Keratinocyte (primary cell): ENCODE measurements at regions not wholly inside any gene's neighbourhood (a gene's known extent, or its start where the extent isn't known, plus 50 kb on each side); places are given as distances from the start of the nearest gene placed in this dataset.

Source experiments
- DNase-seq: peaks from one replicate; pipeline ENCODE4 v3.0.0-alpha.2; 2011; ENCODE audit warnings: low read depth, missing footprints, low spot score
- FAIRE-seq: peaks from 2 replicates; lab custom pipeline; 2011; peaks lifted over from hg19 to GRCh38; lab: Jason Lieb, UNC
- H2AFZ ChIP-seq: 2 replicates; pipeline ENCODE4 v1.6.0; 2012; ENCODE audit warnings: low read length, control low read depth, inconsistent platforms; ENCODE audit not compliant: control insufficient read depth
- H3K27ac ChIP-seq: 2 replicates; pipeline ENCODE4 v1.5.1; 2011; ENCODE audit warnings: low read length; ENCODE audit not compliant: control insufficient read depth, insufficient read depth
- H3K27me3 ChIP-seq: 3 replicates; pipeline ENCODE4 v1.6.0; 2011; ENCODE audit warnings: low read length; ENCODE audit not compliant: control insufficient read depth, insufficient read depth; ENCODE audit errors: extremely low read depth
- H3K36me3 ChIP-seq, 2 experiments: 2 replicates in 1 of 2; 3 replicates in 1 of 2; pipeline ENCODE4 v1.5.1; 2011; ENCODE audit warnings: low read length in 2 of 2, mild to moderate bottlenecking in 1 of 2; ENCODE audit not compliant: control insufficient read depth in 2 of 2, insufficient read depth in 2 of 2; ENCODE audit errors: extremely low read depth in 1 of 2
- H3K4me1 ChIP-seq: 3 replicates; pipeline ENCODE4 v1.5.1; 2011; ENCODE audit warnings: low read length; ENCODE audit not compliant: control insufficient read depth, insufficient read depth; ENCODE audit errors: extremely low read depth
- H3K4me2 ChIP-seq: 3 replicates; pipeline ENCODE4 v1.6.0; 2011; ENCODE audit warnings: low read depth, low read length; ENCODE audit not compliant: control insufficient read depth, insufficient read depth; ENCODE audit errors: extremely low read depth
- H3K4me3 ChIP-seq, 3 experiments: fragments of 200-600 bp in 1 of 3; sonication (generic) in 1 of 3; 2 replicates in 2 of 3; 3 replicates in 1 of 3; pipeline ENCODE4 v1.5.1; 2011 to 2016; ENCODE audit warnings: low read length in 3 of 3, mild to moderate bottlenecking in 3 of 3, control low read depth in 2 of 3, inconsistent platforms in 1 of 3, low read depth in 1 of 3, mixed read lengths in 1 of 3, mixed run types in 1 of 3, moderate library complexity in 1 of 3; ENCODE audit not compliant: control insufficient read depth in 2 of 3, insufficient read depth in 2 of 3; ENCODE audit errors: extremely low read depth in 1 of 3
- H3K79me2 ChIP-seq: 2 replicates; pipeline ENCODE4 v1.6.0; 2012; ENCODE audit warnings: low read length; ENCODE audit not compliant: control insufficient read depth, insufficient read depth
- H3K9ac ChIP-seq: 3 replicates; pipeline ENCODE4 v1.6.0; 2011; ENCODE audit warnings: low read length; ENCODE audit not compliant: control insufficient read depth, insufficient read depth; ENCODE audit errors: extremely low read depth
- H3K9me1 ChIP-seq: 3 replicates; pipeline ENCODE4 v1.6.0; 2011; ENCODE audit warnings: low read length; ENCODE audit not compliant: control insufficient read depth, insufficient read depth; ENCODE audit errors: extremely low read depth
- H3K9me3 ChIP-seq: 2 replicates; pipeline ENCODE4 v1.5.1; 2012; ENCODE audit warnings: low read depth, low read length; ENCODE audit not compliant: control insufficient read depth
- H4K20me1 ChIP-seq: 3 replicates; pipeline ENCODE4 v1.6.0; 2011; ENCODE audit warnings: low read length; ENCODE audit not compliant: control insufficient read depth, insufficient read depth; ENCODE audit errors: extremely low read depth
- EZH2 ChIP-seq: IDR thresholded peaks from one replicate; pipeline ENCODE4 v1.6.1; 2012; ENCODE audit warnings: inconsistent platforms, mild to moderate bottlenecking, low read length, moderate library complexity
- dilution Hi-C: fragments of 300-500 bp; cut with MboI; formaldehyde crosslinking; loops from one replicate; pipeline ENCODE4 v1.7.0; 2020; ENCODE audit warnings: low sequenced_read_pairs; ENCODE audit not compliant: extremely low pct_ligation_motif_present
- TF ChIP-seq, protein P1 (sequence below), 3 experiments: IDR thresholded peaks in 1 of 3; conservative IDR thresholded peaks in 1 of 3; optimal IDR thresholded peaks in 1 of 3; 2 replicates in 2 of 3; 3 replicates in 1 of 3; pipeline versions ENCODE3 to v1.5.1; 2011; ENCODE audit warnings: low read length in 3 of 3, mild to moderate bottlenecking in 3 of 3, moderate library complexity in 2 of 3, control low read depth in 1 of 3, inconsistent platforms in 1 of 3; ENCODE audit not compliant: insufficient read depth in 2 of 3; ENCODE audit errors: extremely low read depth in 1 of 3

GRCh38 chr3:19595884-19596283 lies 338.1 kb downstream of the EFHB start:
- no peaks in the 10 kb centered on the region for H3K36me3 ChIP-seq
- dilution Hi-C loops: no loop called here
- no peak overlapping the region for H3K27ac ChIP-seq
- H2AFZ ChIP-seq: no peak overlapping the region
- H3K9me3 ChIP-seq: no peaks in the 10 kb centered on the region
- TF ChIP-seq, protein P1, sequence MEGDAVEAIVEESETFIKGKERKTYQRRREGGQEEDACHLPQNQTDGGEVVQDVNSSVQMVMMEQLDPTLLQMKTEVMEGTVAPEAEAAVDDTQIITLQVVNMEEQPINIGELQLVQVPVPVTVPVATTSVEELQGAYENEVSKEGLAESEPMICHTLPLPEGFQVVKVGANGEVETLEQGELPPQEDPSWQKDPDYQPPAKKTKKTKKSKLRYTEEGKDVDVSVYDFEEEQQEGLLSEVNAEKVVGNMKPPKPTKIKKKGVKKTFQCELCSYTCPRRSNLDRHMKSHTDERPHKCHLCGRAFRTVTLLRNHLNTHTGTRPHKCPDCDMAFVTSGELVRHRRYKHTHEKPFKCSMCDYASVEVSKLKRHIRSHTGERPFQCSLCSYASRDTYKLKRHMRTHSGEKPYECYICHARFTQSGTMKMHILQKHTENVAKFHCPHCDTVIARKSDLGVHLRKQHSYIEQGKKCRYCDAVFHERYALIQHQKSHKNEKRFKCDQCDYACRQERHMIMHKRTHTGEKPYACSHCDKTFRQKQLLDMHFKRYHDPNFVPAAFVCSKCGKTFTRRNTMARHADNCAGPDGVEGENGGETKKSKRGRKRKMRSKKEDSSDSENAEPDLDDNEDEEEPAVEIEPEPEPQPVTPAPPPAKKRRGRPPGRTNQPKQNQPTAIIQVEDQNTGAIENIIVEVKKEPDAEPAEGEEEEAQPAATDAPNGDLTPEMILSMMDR (optimal IDR thresholded peaks at IDR 0.05 in 1 of 3, IDR thresholded peaks at IDR 0.05 in 1 of 3, conservative IDR thresholded peaks at IDR 0.05 in 1 of 3; ENCODE audit: extremely low read depth in 1 of 3, insufficient read depth in 2 of 3, low read length in 3 of 3): no peak
- TF ChIP-seq EZH2: no peak
- no peaks in the 10 kb centered on the region for H3K27me3 ChIP-seq
- no peak overlapping the region for H3K4me3 ChIP-seq
- no peak overlapping the region for H3K4me2 ChIP-seq
- H3K9me1 ChIP-seq: no peaks in the 10 kb centered on the region
- FAIRE-seq (no peak), DNase-seq (no peak)
- no peak overlapping the region for H3K9ac ChIP-seq
- H3K79me2 ChIP-seq: no peaks in the 10 kb centered on the region
- no peaks in the 10 kb centered on the region for H3K4me1 ChIP-seq
- H4K20me1 ChIP-seq: no peaks in the 10 kb centered on the region
